Liver (tissue), 3 donors: ENCODE measurements at regions not wholly inside any gene's neighbourhood (a gene's known extent, or its start where the extent isn't known, plus 50 kb on each side); places are given as distances from the start of the nearest gene placed in this dataset.

Source experiments
- ATF3 ChIP-seq: IDR thresholded peaks from 2 replicates; pipeline ENCODE4 v1.6.1; 2016; ENCODE audit warnings: antibody characterized with exemption
- CTCF ChIP-seq: fragments of 150-350 bp; IDR thresholded peaks from 2 replicates; pipeline ENCODE4 v1.5.1; 2017; ENCODE audit warnings: improper control_type of control experiment, low read depth, low read length; ENCODE audit not compliant: missing input control
- EGR1 ChIP-seq, 2 donors: IDR thresholded peaks; 2 replicates each; pipeline ENCODE4 v1.6.1; 2016 to 2018; ENCODE audit warnings: antibody characterized with exemption in 2 of 2, low read depth in 2 of 2
- FOXA1 ChIP-seq: IDR thresholded peaks from 2 replicates; pipeline ENCODE4 v1.6.1; 2016; ENCODE audit warnings: antibody characterized with exemption
- GABPA ChIP-seq, 2 donors: IDR thresholded peaks in 1 of 2; conservative IDR thresholded peaks in 1 of 2; 2 replicates each; pipeline ENCODE4 v1.6.1; 2016; ENCODE audit warnings: antibody characterized with exemption in 2 of 2, mild to moderate bottlenecking in 1 of 2, moderate library complexity in 1 of 2
- HNF4G ChIP-seq: IDR thresholded peaks from 2 replicates; pipeline ENCODE4 v1.6.1; 2016; ENCODE audit warnings: antibody characterized with exemption
- JUND ChIP-seq, 2 donors: IDR thresholded peaks; 2 replicates each; pipeline ENCODE4 v1.6.1; 2016; ENCODE audit warnings: antibody characterized with exemption in 2 of 2
- MAX ChIP-seq: IDR thresholded peaks from 2 replicates; pipeline ENCODE4 v1.6.1; 2016; ENCODE audit warnings: antibody characterized with exemption
- NR2F2 ChIP-seq: IDR thresholded peaks from 2 replicates; pipeline ENCODE4 v1.6.1; 2016; ENCODE audit warnings: antibody characterized with exemption
- RAD21 ChIP-seq, 2 donors: IDR thresholded peaks; 2 replicates each; pipeline ENCODE4 v1.6.1; 2016; ENCODE audit warnings: antibody characterized with exemption in 2 of 2, mild to moderate bottlenecking in 2 of 2
- SP1 ChIP-seq: IDR thresholded peaks from 2 replicates; pipeline ENCODE4 v1.6.1; 2018; ENCODE audit warnings: antibody characterized with exemption, mild to moderate bottlenecking
- TAF1 ChIP-seq: conservative IDR thresholded peaks from 2 replicates; pipeline ENCODE4 v1.6.1; 2016; ENCODE audit warnings: antibody characterized with exemption, mild to moderate bottlenecking
- YY1 ChIP-seq: IDR thresholded peaks from 2 replicates; pipeline ENCODE4 v1.6.1; 2016; ENCODE audit warnings: antibody characterized with exemption, mild to moderate bottlenecking
- donor health status: healthy.
- donor health status: healthy.

GRCh38 chr4:147118528-147118927 lies 172.9 kb upstream of the TTC29 start:
- no peak for TF ChIP-seq JUND (IDR thresholded peaks at IDR 0.05)
- TF ChIP-seq SP1 = no peak
- no peak for TF ChIP-seq CTCF
- TF ChIP-seq ATF3 = no peak
- TF ChIP-seq MAX = no peak
- TF ChIP-seq YY1 = no peak
- no peak for TF ChIP-seq NR2F2
- no peak for TF ChIP-seq RAD21 (IDR thresholded peaks at IDR 0.05)
- TF ChIP-seq TAF1 = no peak
- no peak for TF ChIP-seq GABPA (IDR thresholded peaks at IDR 0.05 in 1 of 2, conservative IDR thresholded peaks at IDR 0.05 in 1 of 2)
- TF ChIP-seq EGR1 (IDR thresholded peaks at IDR 0.05; ENCODE audit: low read depth in 2 of 2) = no peak
- TF ChIP-seq HNF4G = no peak
- TF ChIP-seq FOXA1 = no peak
